Keratinocyte (primary cell): ENCODE measurements at regions not wholly inside any gene's neighbourhood (a gene's known extent, or its start where the extent isn't known, plus 50 kb on each side); places are given as distances from the start of the nearest gene placed in this dataset.

Source experiments
- DNase-seq: peaks from one replicate; pipeline ENCODE4 v3.0.0-alpha.2; 2011; ENCODE audit warnings: low read depth, missing footprints, low spot score
- FAIRE-seq: peaks from 2 replicates; lab custom pipeline; 2011; peaks lifted over from hg19 to GRCh38; lab: Jason Lieb, UNC
- H2AFZ ChIP-seq: 2 replicates; pipeline ENCODE4 v1.6.0; 2012; ENCODE audit warnings: low read length, control low read depth, inconsistent platforms; ENCODE audit not compliant: control insufficient read depth
- H3K27ac ChIP-seq: 2 replicates; pipeline ENCODE4 v1.5.1; 2011; ENCODE audit warnings: low read length; ENCODE audit not compliant: control insufficient read depth, insufficient read depth
- H3K27me3 ChIP-seq: 3 replicates; pipeline ENCODE4 v1.6.0; 2011; ENCODE audit warnings: low read length; ENCODE audit not compliant: control insufficient read depth, insufficient read depth; ENCODE audit errors: extremely low read depth
- H3K36me3 ChIP-seq, 2 experiments: 2 replicates in 1 of 2; 3 replicates in 1 of 2; pipeline ENCODE4 v1.5.1; 2011; ENCODE audit warnings: low read length in 2 of 2, mild to moderate bottlenecking in 1 of 2; ENCODE audit not compliant: control insufficient read depth in 2 of 2, insufficient read depth in 2 of 2; ENCODE audit errors: extremely low read depth in 1 of 2
- H3K4me1 ChIP-seq: 3 replicates; pipeline ENCODE4 v1.5.1; 2011; ENCODE audit warnings: low read length; ENCODE audit not compliant: control insufficient read depth, insufficient read depth; ENCODE audit errors: extremely low read depth
- H3K4me2 ChIP-seq: 3 replicates; pipeline ENCODE4 v1.6.0; 2011; ENCODE audit warnings: low read depth, low read length; ENCODE audit not compliant: control insufficient read depth, insufficient read depth; ENCODE audit errors: extremely low read depth
- H3K4me3 ChIP-seq, 3 experiments: fragments of 200-600 bp in 1 of 3; sonication (generic) in 1 of 3; 2 replicates in 2 of 3; 3 replicates in 1 of 3; pipeline ENCODE4 v1.5.1; 2011 to 2016; ENCODE audit warnings: low read length in 3 of 3, mild to moderate bottlenecking in 3 of 3, control low read depth in 2 of 3, inconsistent platforms in 1 of 3, low read depth in 1 of 3, mixed read lengths in 1 of 3, mixed run types in 1 of 3, moderate library complexity in 1 of 3; ENCODE audit not compliant: control insufficient read depth in 2 of 3, insufficient read depth in 2 of 3; ENCODE audit errors: extremely low read depth in 1 of 3
- H3K79me2 ChIP-seq: 2 replicates; pipeline ENCODE4 v1.6.0; 2012; ENCODE audit warnings: low read length; ENCODE audit not compliant: control insufficient read depth, insufficient read depth
- H3K9ac ChIP-seq: 3 replicates; pipeline ENCODE4 v1.6.0; 2011; ENCODE audit warnings: low read length; ENCODE audit not compliant: control insufficient read depth, insufficient read depth; ENCODE audit errors: extremely low read depth
- H3K9me1 ChIP-seq: 3 replicates; pipeline ENCODE4 v1.6.0; 2011; ENCODE audit warnings: low read length; ENCODE audit not compliant: control insufficient read depth, insufficient read depth; ENCODE audit errors: extremely low read depth
- H3K9me3 ChIP-seq: 2 replicates; pipeline ENCODE4 v1.5.1; 2012; ENCODE audit warnings: low read depth, low read length; ENCODE audit not compliant: control insufficient read depth
- H4K20me1 ChIP-seq: 3 replicates; pipeline ENCODE4 v1.6.0; 2011; ENCODE audit warnings: low read length; ENCODE audit not compliant: control insufficient read depth, insufficient read depth; ENCODE audit errors: extremely low read depth
- CTCF ChIP-seq, 3 experiments: IDR thresholded peaks in 1 of 3; conservative IDR thresholded peaks in 1 of 3; optimal IDR thresholded peaks in 1 of 3; 2 replicates in 2 of 3; 3 replicates in 1 of 3; pipeline versions ENCODE3 to v1.5.1; 2011; ENCODE audit warnings: low read length in 3 of 3, mild to moderate bottlenecking in 3 of 3, moderate library complexity in 2 of 3, control low read depth in 1 of 3, inconsistent platforms in 1 of 3; ENCODE audit not compliant: insufficient read depth in 2 of 3; ENCODE audit errors: extremely low read depth in 1 of 3
- EZH2 ChIP-seq: IDR thresholded peaks from one replicate; pipeline ENCODE4 v1.6.1; 2012; ENCODE audit warnings: inconsistent platforms, mild to moderate bottlenecking, low read length, moderate library complexity
- dilution Hi-C: fragments of 300-500 bp; cut with MboI; formaldehyde crosslinking; loops from one replicate; pipeline ENCODE4 v1.7.0; 2020; ENCODE audit warnings: low sequenced_read_pairs; ENCODE audit not compliant: extremely low pct_ligation_motif_present

DNA sequence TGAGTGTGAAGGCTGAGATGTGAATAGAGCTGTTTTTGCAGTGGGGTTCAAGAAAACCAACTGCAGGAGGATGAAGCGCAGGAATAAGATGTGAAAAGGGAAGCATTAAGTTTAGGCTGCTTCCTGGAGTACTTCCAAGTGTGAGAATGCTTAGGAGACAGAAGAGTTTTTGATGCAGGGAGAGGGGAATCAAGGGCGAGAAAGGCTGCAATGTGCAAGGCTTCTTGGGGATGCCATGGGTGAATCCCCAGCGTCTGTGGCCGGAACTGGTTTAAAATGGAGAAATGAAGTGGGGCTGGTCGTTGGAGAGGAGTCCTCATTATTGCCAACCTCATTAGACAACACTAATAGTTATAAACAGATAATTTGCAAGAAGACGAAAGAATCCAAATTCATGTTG, 764.9 kb downstream of the LIG4 start:
- dilution Hi-C loops = no loop called here
- H3K9me3 ChIP-seq = peaks cover 3% of the 10 kb centered on the region
- H3K9ac ChIP-seq = no peak overlapping the region

DNA sequence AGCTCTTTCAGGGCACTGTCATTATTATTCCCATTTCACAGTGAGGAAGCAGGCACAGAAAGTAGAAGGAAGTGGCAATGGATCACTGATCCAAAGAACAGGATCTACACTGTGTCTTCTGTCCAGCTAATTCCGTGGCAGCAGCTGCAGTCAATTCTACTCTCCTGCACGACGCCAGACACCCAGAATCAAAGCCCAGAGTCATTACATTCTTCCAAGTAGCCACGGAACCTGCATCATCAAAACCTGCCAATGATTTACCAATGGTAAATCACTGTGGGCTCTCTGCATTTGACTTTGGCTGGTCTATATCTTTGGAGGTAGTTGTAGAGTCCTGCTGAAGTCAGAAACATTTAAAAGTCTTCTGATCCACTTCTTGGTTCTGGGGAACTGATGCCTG, 767.7 kb downstream of the LIG4 start:
- H3K27ac ChIP-seq = no peak overlapping the region
- no peaks in the 10 kb centered on the region for H3K27me3 ChIP-seq
- H2AFZ ChIP-seq = no peak overlapping the region
- H3K4me1 ChIP-seq = no peaks in the 10 kb centered on the region
- no peaks in the 10 kb centered on the region for H4K20me1 ChIP-seq
- DNase-seq = no peak
- dilution Hi-C loops = no loop called here
- no peak overlapping the region for H3K4me3 ChIP-seq
- no peak for FAIRE-seq
- no peaks in the 10 kb centered on the region for H3K9me1 ChIP-seq
- no peaks in the 10 kb centered on the region for H3K79me2 ChIP-seq
- no peak overlapping the region for H3K4me2 ChIP-seq
- no peaks in the 10 kb centered on the region for H3K36me3 ChIP-seq
- TF ChIP-seq EZH2 (no peak), CTCF (optimal IDR thresholded peaks at IDR 0.05 in 1 of 3, IDR thresholded peaks at IDR 0.05 in 1 of 3, conservative IDR thresholded peaks at IDR 0.05 in 1 of 3; ENCODE audit: extremely low read depth in 1 of 3, insufficient read depth in 2 of 3, low read length in 3 of 3) (no peak)
- H3K9me3 ChIP-seq = no peaks in the 10 kb centered on the region
- H3K9ac ChIP-seq = no peak overlapping the region

More for the DNA sequence above, 764.9 kb downstream of the LIG4 start:
- Histone ChIP-seq H3K4me1 (no peaks in the 10 kb centered on the region), H3K4me3 (no peak overlapping the region), H3K79me2 (no peaks in the 10 kb centered on the region), H3K27ac (no peak overlapping the region), H3K4me2 (no peak overlapping the region), H3K9me1 (no peaks in the 10 kb centered on the region), H4K20me1 (no peaks in the 10 kb centered on the region), H2AFZ (no peak overlapping the region), H3K27me3 (no peaks in the 10 kb centered on the region), H3K36me3 (no peaks in the 10 kb centered on the region)
- no peak for DNase-seq
- TF ChIP-seq CTCF (optimal IDR thresholded peaks at IDR 0.05 in 1 of 3, IDR thresholded peaks at IDR 0.05 in 1 of 3, conservative IDR thresholded peaks at IDR 0.05 in 1 of 3; ENCODE audit: extremely low read depth in 1 of 3, insufficient read depth in 2 of 3, low read length in 3 of 3) = no peak
- TF ChIP-seq EZH2 = no peak
- no peak for FAIRE-seq
